GM19468 (cell line): ENCODE measurements at regions not wholly inside any gene's neighbourhood (a gene's known extent, or its start where the extent isn't known, plus 50 kb on each side); places are given as distances from the start of the nearest gene placed in this dataset.

Experiments
- ATAC-seq: cut with Tn5 transposase; IDR thresholded peaks from one replicate; pipeline ENCODE4 v1.9.1; 2021; ENCODE audit warnings: mild to moderate bottlenecking, moderate library complexity, moderate number of reproducible peaks; ENCODE audit not compliant: unreplicated experiment; ENCODE audit errors: extremely low read depth

DNA sequence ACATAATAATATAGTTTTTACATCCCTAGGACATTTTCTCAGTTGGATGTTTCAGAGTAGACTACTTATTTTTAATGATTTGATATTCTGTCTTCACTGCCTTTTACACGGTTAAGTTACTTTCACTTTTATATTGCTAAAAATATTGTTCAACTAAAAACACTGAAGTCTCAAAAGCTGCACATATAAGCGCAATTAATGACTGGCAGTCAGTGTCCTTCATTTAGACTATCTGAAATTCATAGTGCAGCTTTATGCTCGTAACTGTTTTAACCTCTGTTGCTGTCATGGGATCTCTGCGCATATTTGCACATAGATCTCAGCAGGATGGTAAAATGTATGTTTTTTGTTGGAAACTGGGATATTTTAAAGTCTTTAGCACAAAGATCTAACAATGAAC is 864.3 kb downstream of the SLITRK6 start:
- no peak for ATAC-seq

DNA sequence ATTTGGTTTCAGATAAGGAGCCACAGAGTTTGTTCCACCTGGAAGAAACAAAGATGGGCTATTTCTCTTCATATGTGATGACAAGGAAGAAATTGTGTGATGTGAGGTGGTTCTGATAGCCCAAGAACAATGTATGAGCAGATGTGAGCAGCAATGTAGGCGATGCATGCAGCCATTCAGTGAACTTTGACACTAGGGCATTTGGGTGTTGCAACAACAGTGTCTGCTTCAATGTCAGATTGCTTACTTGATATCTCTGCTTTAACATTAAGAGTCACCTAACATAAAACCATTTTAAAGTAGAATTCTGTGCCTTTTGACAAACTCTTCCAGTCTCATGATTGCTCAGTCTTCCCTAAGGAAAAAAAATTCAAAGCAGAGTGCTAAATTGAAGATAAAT is 865.4 kb downstream of the SLITRK6 start:
- no peak for ATAC-seq

DNA sequence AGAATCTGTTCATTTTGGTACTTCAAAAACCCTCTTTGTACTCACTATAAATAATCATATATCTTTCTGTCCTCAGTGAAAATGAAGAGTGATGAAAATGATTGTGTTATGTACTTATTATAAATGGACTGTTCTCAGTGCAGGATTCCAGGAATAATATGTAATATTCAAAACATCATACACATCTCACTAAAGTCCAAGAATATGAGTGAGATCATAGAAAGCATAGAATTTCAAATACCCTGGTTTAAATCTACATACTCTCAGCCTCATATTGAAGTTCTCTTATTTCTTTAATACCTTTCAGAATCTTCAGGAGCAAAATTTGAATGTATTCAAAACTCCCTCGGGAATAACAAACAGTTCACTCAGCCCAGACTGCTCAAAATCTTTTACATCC is 868.0 kb downstream of the SLITRK6 start:
- no peak for ATAC-seq

GRCh38 chr13:84927442-84928169 is 871.6 kb downstream of the SLITRK6 start:
- no peak for ATAC-seq

GRCh38 chr13:84925443-84925842 is 873.8 kb downstream of the SLITRK6 start:
- no peak for ATAC-seq

DNA sequence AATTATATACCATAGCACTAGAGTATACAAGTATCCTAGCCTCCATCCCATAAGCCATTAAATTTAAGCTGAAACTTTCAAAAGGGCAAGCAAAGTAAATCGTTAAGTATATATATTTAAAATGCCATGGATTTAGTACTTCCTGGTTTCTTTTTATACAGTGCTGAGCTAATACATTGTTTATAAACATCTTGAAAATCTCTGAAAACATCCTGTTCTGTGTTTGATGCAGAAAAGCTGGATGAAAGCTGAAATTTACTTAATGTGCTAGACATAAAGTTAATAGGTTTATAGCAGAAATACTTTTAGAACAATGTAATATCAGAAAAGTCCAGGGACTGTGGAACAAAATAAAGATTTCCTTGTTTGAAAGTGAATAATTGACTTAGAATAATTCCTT is 875.4 kb downstream of the SLITRK6 start:
- no peak for ATAC-seq

DNA sequence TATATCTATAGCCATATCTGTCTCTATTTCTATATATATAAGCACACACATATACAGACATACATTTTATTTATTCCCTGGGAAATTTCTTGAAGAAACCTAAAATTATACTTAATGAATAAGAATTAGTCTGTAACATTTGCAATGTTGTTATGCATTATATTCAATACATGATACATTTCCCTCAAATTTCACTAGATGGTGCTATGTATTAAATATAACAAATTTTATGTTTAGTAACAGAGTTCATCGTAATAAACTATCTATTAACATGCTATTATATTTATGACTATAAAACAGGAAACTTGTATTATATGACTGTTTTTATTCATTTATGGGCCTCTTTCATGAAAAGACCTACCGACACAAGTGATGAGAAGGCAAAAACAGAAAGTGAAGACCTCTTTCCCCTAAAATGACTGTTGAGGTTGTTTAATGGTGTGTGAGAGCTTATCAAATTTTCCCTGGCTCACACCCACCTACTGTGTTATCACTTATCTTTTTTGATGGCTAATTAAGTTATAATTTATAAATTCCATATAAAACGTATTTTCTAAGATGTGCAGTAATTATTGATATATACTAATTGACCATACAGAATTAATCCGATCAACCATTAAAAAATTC is 881.9 kb downstream of the SLITRK6 start:
- ATAC-seq, result no peak

DNA sequence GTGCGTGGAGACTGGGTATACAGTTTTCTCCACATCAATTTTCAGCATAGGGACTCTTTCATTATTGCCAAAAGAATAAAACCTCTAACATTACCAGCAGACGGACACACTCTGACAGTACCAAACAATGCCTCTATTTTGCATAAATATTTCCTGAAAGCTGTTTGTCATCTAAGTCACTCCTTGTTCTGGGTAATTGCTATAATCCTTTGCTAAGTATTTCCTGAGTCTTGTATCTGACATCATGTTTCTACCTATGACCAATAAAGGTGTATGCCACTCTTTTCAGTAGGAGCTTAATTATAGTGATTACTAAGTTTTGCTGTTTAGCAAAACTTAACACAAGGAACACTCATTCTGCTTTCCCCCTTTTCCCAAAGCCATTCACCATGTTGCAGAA is 886.5 kb downstream of the SLITRK6 start:
- ATAC-seq, result no peak

DNA sequence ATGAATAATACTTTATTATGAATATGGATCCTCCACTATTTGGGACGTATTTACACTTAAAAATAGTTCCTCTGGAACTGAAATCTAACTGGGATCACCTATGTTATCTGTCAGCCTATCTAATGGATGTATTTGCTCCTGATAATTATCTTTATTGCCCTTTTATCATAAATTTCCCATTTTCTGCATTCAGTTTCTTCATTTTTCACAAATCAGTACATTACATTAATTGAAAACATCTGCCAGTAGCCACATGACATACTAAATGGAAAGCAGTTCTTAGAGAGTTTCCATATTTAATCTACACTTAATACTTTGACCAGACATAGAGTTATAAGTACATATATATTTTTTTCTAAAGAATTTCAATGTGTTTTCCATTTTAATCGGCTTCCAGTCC is 888.8 kb downstream of the SLITRK6 start:
- no peak for ATAC-seq

- ATAC-seq, result no peak
Observed at GRCh38 chr13:84903391-84903790, 895.8 kb downstream of the SLITRK6 start.

DNA sequence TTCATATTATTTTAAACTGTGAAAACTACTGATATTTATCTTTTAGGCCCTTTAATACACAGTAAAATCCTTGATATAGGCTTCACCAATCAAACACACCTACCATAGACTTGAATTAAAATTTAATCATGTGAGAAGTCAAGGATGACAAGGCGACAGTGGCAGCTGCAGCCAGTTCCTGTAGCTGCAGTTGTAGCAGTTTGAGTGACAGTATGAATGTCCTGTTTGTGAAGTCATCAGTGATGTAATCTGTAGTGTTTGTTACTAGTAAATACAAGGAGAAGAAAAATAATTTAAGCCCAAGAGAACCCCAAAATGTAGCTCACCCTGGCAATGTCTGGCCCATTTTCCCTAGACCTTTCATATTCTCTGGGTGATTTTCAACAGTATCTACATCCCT is 897.0 kb downstream of the SLITRK6 start:
- no peak for ATAC-seq

DNA sequence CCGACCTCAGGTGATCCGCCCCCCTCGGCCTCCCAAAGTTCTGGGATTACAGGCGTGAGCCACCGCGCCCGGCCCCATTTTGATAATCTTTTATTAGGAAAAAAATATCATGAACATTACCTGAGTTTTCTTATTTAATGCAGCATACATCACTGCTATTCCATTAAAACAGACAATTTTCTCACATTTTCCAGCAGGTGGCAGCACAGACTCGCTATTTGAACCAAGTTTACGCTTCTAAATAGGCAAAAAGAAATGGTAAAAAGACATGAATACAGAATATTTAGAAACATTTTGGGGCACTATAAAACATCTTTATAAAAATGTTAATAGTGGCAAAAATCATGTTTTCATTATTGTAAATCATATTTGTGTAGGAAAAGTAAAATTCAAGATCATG is 903.1 kb downstream of the SLITRK6 start:
- no peak for ATAC-seq

GRCh38 chr13:84894749-84895148 is 904.5 kb downstream of the SLITRK6 start:
- ATAC-seq, result no peak

DNA sequence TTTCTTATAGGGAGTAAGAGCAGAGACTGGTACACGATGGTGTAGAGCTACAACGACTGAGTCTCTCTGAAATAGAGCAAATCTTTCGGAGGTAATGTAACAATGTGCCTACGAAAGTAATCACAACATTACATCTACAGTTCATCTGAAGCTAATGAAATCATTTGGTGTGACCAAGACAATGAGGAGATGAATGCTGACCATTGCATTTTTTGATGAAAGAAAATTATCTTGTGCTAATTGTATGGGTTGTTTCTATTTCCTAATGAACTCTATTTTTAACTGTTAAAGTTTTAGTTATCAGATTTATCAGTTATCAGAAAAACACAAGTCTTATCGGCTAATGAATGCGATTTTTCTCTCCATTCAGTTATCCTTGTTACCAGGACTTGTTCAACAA is 913.4 kb downstream of the SLITRK6 start:
- ATAC-seq, result no peak

DNA sequence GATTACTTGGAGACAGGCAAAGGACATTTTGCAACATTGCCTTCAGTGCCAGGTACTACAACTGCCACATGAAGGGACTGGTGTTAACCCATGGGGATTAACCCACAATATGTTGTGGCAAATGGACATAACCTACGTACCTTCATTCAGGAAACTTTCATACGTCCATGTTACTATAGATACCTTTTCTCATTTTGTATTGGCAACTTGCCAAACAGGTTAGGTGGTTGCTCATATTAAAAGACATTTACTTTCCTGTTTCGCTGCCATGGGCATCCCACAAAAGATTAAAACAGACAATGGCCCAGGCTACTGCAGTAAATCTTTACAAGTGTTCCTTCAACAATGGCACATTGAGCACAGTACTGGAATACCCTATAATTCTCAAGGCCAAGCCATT is 925.3 kb downstream of the SLITRK6 start:
- no peak for ATAC-seq

DNA sequence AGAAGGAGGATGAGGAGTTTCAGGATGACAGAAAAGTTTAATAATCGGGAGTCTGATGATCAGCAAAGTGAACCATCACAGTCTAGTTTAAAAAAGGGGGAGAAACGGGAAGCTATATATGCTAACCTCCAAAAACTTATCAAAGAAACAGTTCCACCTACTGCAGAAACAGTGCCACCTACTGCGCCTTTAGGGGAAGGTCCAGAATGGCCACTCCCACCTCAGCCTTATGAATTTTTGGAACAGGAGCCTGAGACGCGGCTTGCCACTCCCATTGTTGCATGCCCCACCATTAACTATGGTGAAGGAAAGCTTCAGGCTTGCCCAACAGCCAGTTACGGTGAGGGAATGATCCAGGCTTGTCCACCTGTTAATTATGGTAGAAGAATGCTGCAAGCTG is 929.0 kb downstream of the SLITRK6 start:
- no peak for ATAC-seq

- ATAC-seq, result no peak
Observed at GRCh38 chr13:84867246-84867645, 932.0 kb downstream of the SLITRK6 start.

- no peak for ATAC-seq
Observed at GRCh38 chr13:84865783-84866221, 933.4 kb downstream of the SLITRK6 start.

GRCh38 chr13:84864341-84864740 is 934.9 kb downstream of the SLITRK6 start:
- no peak for ATAC-seq

GRCh38 chr13:84847107-84847506 is 952.1 kb downstream of the SLITRK6 start:
- ATAC-seq, result no peak

GRCh38 chr13:84845907-84846619 is 953.2 kb downstream of the SLITRK6 start:
- no peak for ATAC-seq
